HT-29 (cell line): ENCODE measurements at regions not wholly inside any gene's neighbourhood (a gene's known extent, or its start where the extent isn't known, plus 50 kb on each side); places are given as distances from the start of the nearest gene placed in this dataset.

ENCODE experiments used
- DNase-seq: peaks from one replicate; pipeline ENCODE4 v3.0.0-alpha.2; 2015; ENCODE audit warnings: low spot score

GRCh38 chr2:222146488-222146887 is 152.3 kb downstream of the PAX3 start:
- no peak for DNase-seq

- no peak for DNase-seq
Observed at GRCh38 chr2:222142027-222142426, 156.8 kb downstream of the PAX3 start.

GRCh38 chr2:222136106-222136630 is 162.6 kb downstream of the PAX3 start:
- no peak for DNase-seq

DNA sequence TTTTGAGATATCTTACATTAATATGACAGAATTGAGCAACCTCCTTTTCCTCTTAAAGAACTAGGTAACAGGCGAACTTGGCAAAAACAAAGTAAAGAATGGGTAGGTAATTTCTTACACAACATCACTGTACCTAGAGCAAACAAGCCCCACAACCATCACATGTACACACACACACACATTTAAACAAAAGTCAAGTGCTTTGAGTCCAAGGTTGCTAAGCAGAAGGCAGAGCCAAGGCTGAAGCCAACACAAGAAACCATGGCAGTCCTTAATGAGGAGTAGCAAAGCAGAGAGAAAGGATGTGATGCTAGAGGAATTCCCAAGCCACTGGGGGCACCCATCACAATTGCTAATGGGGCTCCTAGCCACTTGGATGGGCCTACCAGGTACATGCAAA is 164.1 kb downstream of the PAX3 start:
- no peak for DNase-seq

GRCh38 chr2:222133897-222134296 is 164.9 kb downstream of the PAX3 start:
- no peak for DNase-seq

DNA sequence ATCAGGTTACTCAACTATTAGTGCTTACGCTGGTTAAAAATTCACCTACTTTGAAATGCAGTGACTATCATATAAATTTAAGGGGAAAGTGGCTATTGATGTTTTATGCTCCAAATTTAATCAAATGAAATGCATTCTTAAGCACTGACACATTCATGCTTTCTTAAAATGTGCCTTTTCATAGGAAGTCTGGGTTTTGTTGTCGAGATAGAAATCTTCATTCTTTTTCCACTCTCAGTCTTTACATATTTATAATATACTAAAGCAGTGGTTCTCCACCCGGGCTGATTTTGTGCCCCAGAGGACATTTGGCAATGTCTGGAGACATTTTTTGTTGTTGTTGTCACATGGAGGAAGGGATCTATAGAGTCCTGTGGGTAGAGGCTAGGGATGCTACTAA is 167.9 kb downstream of the PAX3 start:
- no peak for DNase-seq

- DNase-seq = no peak
Observed at GRCh38 chr2:222127660-222128059, 171.1 kb downstream of the PAX3 start.

GRCh38 chr2:222120933-222121332 is 177.9 kb downstream of the PAX3 start:
- no peak for DNase-seq

- no peak for DNase-seq
Observed at GRCh38 chr2:222115296-222115695, 183.5 kb downstream of the PAX3 start.

DNA sequence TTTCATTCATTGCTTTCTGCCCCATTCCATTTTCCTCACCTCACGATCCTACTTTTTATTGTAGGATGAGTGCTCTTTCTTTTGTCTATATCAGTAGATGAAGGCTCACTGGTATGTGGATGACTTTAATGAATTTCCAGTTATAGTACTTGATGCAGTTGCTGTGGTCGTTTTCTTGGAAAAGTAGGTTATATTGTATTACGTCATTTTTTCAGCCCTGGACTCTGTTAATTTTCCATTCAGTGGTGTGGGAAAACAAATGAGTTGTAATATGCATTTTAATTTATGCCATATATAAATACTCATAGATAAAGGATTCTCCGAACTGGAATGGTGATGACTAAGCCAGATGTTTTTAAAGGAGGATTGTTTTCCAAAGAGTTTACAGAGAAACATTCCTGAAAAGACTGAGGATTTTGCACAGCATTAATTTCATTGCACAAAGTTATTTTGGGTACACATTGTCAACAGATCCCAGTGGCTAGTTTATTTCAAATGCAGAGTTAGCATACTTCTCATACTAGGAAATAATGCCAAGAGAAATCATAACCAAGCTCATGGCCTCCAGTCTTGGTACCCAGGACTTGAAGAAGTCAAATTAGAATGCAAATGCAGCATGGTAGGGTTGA is 189.7 kb downstream of the PAX3 start:
- no peak for DNase-seq

DNA sequence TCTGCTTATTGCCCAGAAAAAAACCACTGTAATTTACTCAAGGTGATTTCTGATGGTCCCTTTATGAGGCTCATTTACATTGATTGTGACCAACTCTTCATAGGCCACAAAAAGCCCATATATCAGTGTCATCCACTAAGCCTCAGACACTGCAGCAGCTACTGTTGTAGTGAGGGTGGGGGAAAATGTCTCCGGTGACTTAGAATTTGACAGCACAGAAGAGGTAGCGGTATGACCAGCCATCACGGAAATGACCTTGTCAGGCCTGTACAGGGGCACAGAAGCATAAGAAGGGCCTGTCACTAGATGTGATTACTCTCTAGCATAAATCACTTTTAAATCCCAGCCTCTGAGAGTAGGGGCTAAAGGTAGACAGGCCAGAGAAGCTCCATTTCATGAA is 190.3 kb downstream of the PAX3 start:
- DNase-seq = no peak

- no peak for DNase-seq
Observed at GRCh38 chr2:222105046-222105445, 193.8 kb downstream of the PAX3 start.

- no peak for DNase-seq
Observed at GRCh38 chr2:222102575-222103349, 196.0 kb downstream of the PAX3 start.

GRCh38 chr2:222100704-222101699 is 197.8 kb downstream of the PAX3 start:
- no peak for DNase-seq

DNA sequence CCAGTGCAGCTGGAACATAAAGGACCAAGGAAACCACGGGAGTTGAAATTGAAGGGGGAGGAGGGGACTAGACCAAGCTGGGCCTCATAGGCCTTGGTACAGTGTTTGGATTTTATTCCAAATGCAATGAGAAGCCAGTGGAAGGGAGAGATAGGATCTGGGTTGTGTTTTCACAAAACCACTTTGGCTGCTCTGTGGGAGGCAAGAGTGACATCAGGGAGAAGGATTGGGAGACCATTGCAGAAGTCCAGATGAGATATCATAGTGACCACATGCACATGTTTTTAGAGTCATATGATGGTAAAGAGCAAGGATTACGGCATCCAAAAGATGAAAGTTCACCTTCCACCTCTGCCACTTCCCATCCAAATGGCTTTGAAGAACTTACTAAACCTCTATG is 210.2 kb downstream of the PAX3 start:
- no peak for DNase-seq

DNA sequence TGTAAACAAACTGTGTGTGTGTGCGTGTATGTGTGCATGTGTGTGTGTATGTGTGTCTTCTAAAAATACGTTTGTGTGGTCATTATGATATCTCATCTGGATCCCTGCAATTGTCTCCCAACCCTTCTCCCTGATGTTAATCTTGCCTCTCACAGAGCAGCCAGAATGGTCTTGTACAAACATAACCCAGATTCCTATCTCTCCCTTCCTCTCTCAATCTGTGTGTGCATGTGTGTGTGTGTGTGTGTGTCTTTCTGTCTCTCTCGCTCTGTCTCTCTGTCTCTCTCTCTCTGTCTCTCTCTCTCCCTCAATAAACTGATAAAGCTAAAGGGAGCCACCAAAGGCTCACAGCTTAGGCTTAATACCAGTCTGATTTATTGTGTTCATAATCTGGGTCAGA is 210.8 kb downstream of the PAX3 start:
- no peak for DNase-seq

- DNase-seq = no peak
Observed at GRCh38 chr2:222082201-222082600, 216.6 kb downstream of the PAX3 start.

DNA sequence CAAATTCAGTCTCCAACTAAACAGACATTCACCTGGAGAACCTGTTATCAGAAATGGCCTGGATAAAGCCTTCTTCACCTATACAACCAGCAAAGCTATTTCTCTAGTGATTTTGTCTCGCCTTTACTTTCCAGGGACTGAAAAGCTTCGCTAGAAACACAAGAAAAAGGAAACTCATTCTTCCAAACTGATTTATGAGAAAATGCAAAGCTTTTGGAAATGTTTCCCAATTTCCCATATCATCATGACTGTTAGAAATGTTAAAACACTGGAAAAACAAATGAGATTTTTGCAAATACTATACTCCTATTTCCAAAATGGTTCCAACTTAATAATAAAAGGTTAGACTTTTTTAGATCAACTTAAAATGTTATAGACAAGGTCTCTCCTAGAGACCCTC is 218.7 kb downstream of the PAX3 start:
- DNase-seq = no peak

DNA sequence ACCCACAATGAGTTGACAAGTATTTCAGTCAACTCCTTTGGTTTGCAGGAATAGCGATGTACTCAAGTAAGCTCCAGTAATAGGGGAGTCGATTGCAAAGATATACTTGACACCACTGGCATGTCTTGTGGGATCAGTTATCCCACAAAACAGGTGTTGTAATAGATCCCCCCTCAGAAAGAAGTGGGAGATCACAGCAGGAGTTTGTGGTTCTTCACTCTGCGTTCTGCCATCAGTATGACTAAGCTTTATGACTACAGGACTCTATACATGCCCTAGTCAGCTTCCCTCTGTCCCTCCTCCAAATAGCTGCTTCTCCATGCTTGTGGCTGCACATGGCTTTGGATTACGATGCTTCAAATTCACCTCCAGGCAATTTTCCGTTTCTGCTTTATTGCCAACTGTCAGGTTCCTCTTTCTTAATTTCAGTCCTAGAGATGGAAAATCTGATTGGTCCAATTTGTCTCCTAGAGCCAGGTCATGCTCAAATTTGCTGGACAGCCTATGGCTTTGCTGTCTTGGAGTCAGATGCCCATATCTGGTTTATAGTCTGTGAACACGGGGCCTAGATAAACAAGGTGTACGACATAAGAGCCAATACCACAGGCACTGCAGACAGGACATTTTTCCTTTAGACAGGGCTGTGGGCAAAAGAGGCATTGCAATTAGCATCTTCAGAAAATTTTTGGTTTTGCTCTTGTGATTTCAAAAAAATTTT is 221.7 kb downstream of the PAX3 start:
- DNase-seq = no peak

DNA sequence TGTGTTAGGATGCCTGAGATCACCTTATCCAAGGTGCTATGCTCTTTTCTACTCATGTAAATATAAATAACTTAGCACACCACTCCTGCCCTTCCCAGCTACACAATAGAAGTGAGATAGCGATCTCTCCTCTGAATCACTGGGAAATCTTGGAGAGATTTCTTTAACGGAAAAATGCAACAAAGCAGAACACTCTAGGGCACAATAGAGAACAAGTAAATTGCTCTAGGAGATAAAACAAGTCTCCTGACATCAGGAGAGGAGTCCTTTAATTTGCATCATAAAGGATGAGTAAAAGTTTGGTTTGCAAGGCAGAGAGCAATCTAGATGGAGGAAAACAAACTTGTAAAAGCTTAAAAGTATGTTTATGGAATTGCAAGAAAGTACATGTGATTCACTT is 224.1 kb downstream of the PAX3 start:
- no peak for DNase-seq

DNA sequence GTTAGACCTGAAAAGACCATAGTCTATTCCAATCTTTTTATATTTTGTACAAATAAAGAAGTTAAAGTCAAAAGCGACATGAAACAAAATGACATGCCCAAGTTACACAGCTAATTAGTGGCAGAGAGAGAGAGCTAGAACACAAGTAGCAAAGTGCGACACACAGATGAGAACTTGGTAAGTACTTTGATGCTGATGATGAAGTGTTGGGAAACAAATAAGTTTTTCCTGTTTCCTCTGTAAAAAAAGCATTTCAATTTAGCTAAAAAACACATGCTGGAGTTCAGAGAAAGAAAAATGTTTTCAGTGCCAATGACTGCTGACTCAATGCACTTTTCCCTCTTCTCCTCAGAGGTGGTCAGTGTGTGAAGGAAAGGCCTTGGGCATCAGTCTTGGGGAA is 226.9 kb downstream of the PAX3 start:
- DNase-seq = no peak
